H1 (cell line): ENCODE measurements at regions not wholly inside any gene's neighbourhood (a gene's known extent, or its start where the extent isn't known, plus 50 kb on each side); places are given as distances from the start of the nearest gene placed in this dataset.

Experiments
- CTCF ChIA-PET: fragments of 300-600 bp; sonication (Branson Sonifier 250); formaldehyde crosslinking; loops from one replicate; lab custom pipeline; 2021; ENCODE audit not compliant: partially characterized antibody; lab: Charles Lee
- POLR2A ChIA-PET: fragments of 300-600 bp; sonication (Branson Sonifier 250); formaldehyde crosslinking; loops from one replicate; lab custom pipeline; 2021; ENCODE audit warnings: inconsistent platforms; ENCODE audit not compliant: partially characterized antibody; lab: Charles Lee
- DNase-seq, 2 experiments: peaks; one replicate each; pipeline versions ENCODE4 v3.0.0 to v3.0.0-alpha.2; 2010 to 2022; ENCODE audit warnings: low spot score in 2 of 2, low read depth in 1 of 2, mixed read lengths in 1 of 2
- FAIRE-seq: peaks from 2 replicates; lab custom pipeline; 2011; peaks lifted over from hg19 to GRCh38; lab: Jason Lieb, UNC
- H2AFZ ChIP-seq: 2 replicates; pipeline ENCODE4 v1.8.1; 2012; ENCODE audit warnings: low read length, inconsistent platforms
- H2AK5ac ChIP-seq: 2 replicates; pipeline ENCODE4 v1.6.1; 2013; ENCODE audit warnings: low read depth, low read length
- H2BK120ac ChIP-seq: replicated peaks from 2 replicates; pipeline ENCODE3; 2013; ENCODE audit warnings: low read depth, low read length, inconsistent platforms
- H2BK12ac ChIP-seq: 2 replicates; pipeline ENCODE4 v1.6.1; 2013; ENCODE audit warnings: low read depth, low read length
- H2BK15ac ChIP-seq: 2 replicates; pipeline ENCODE4 v1.6.1; 2013; ENCODE audit warnings: low read length
- H2BK20ac ChIP-seq: 2 replicates; pipeline ENCODE4 v1.6.1; 2013; ENCODE audit warnings: low read length
- H2BK5ac ChIP-seq: 2 replicates; pipeline ENCODE4 v1.6.1; 2013; ENCODE audit warnings: low read depth, low read length
- H3K14ac ChIP-seq: 2 replicates; pipeline ENCODE4 v1.6.1; 2013; ENCODE audit warnings: inconsistent platforms; ENCODE audit not compliant: insufficient read length
- H3K18ac ChIP-seq: 2 replicates; pipeline ENCODE4 v1.6.1; 2013; ENCODE audit warnings: low read length; ENCODE audit errors: extremely low read depth
- H3K23ac ChIP-seq: 2 replicates; pipeline ENCODE4 v1.6.1; 2013; ENCODE audit warnings: inconsistent platforms; ENCODE audit not compliant: insufficient read length
- H3K23me2 ChIP-seq: 2 replicates; pipeline ENCODE4 v1.6.1; 2013; ENCODE audit warnings: low read depth, low read length
- H3K27ac ChIP-seq: 2 replicates; pipeline ENCODE4 v1.6.1; 2011; ENCODE audit warnings: low read depth, low read length, inconsistent platforms
- H3K27me3 ChIP-seq, 4 experiments: replicated peaks in 1 of 4; 1 replicate in 1 of 4; 2 replicates in 3 of 4; pipeline versions ENCODE4 v1.6.1 to v1.8.1; 2011 to 2013; ENCODE audit warnings: low read length in 3 of 4, mild to moderate bottlenecking in 3 of 4, inconsistent platforms in 2 of 4, mixed read lengths in 2 of 4, moderate library complexity in 1 of 4; ENCODE audit not compliant: control insufficient read depth in 3 of 4, insufficient read depth in 3 of 4; ENCODE audit errors: extremely low read depth in 1 of 4
- H3K36me3 ChIP-seq, 4 experiments: 2 replicates each; pipeline versions ENCODE4 v1.6.1 to v1.8.1; 2011 to 2013; ENCODE audit warnings: mild to moderate bottlenecking in 4 of 4, low read length in 3 of 4, moderate library complexity in 2 of 4, control low read depth in 1 of 4, inconsistent platforms in 1 of 4; ENCODE audit not compliant: insufficient read depth in 4 of 4, control insufficient read depth in 2 of 4
- H3K4ac ChIP-seq: replicated peaks from 2 replicates; pipeline ENCODE3; 2013; ENCODE audit warnings: low read length, low read depth, mixed read lengths, inconsistent platforms; ENCODE audit not compliant: insufficient read length
- H3K4me1 ChIP-seq, 4 experiments: replicated peaks in 1 of 4; 1 replicate in 1 of 4; 2 replicates in 3 of 4; pipeline versions ENCODE4 v1.6.1 to v1.8.1; 2011 to 2013; ENCODE audit warnings: low read length in 3 of 4, inconsistent platforms in 2 of 4, mixed read lengths in 1 of 4; ENCODE audit not compliant: insufficient read depth in 4 of 4, control insufficient read depth in 3 of 4
- H3K4me2 ChIP-seq, 2 experiments: 2 replicates each; pipeline versions ENCODE4 v1.6.1 to v1.8.1; 2011 to 2013; ENCODE audit warnings: low read depth in 2 of 2, low read length in 2 of 2, control low read depth in 1 of 2, inconsistent platforms in 1 of 2, mild to moderate bottlenecking in 1 of 2; ENCODE audit not compliant: insufficient read depth in 1 of 2
- H3K4me3 ChIP-seq, 4 experiments: fragments of 200-600, 300-600 bp in 1 of 4; sonication (generic), shearing (Covaris generic), sonication (Bioruptor Twin) in 1 of 4; 2 replicates each; pipeline versions ENCODE4 v1.5.1 to v1.8.1; 2011 to 2016; ENCODE audit warnings: low read length in 4 of 4, low read depth in 3 of 4, control low read depth in 2 of 4, inconsistent platforms in 2 of 4, mild to moderate bottlenecking in 2 of 4, mixed read lengths in 1 of 4, moderate library complexity in 1 of 4; ENCODE audit not compliant: insufficient read depth in 2 of 4; ENCODE audit errors: extremely low read depth in 1 of 4
- H3K56ac ChIP-seq: replicated peaks from 2 replicates; pipeline ENCODE3; 2013; ENCODE audit warnings: low read depth, mild to moderate bottlenecking, mixed read lengths, low read length, inconsistent platforms; ENCODE audit not compliant: insufficient read length
- H3K79me1 ChIP-seq: 2 replicates; pipeline ENCODE4 v1.6.1; 2013; ENCODE audit warnings: low read depth, low read length, control low read depth
- H3K79me2 ChIP-seq, 2 experiments: 2 replicates each; pipeline versions ENCODE4 v1.6.1 to v1.8.1; 2012 to 2013; ENCODE audit warnings: low read length in 2 of 2, mild to moderate bottlenecking in 2 of 2, inconsistent platforms in 1 of 2; ENCODE audit not compliant: insufficient read depth in 2 of 2, control insufficient read depth in 1 of 2
- H3K9ac ChIP-seq, 4 experiments: replicated peaks in 1 of 4; 1 replicate in 1 of 4; 2 replicates in 3 of 4; pipeline versions ENCODE4 v1.6.1 to v1.8.1; 2011 to 2013; ENCODE audit warnings: low read depth in 3 of 4, low read length in 3 of 4, control low read depth in 2 of 4, mild to moderate bottlenecking in 2 of 4, moderate library complexity in 2 of 4, inconsistent platforms in 1 of 4; ENCODE audit errors: extremely low read depth in 1 of 4
- H3K9me3 ChIP-seq, 2 experiments: 2 replicates each; pipeline versions ENCODE4 v1.6.1 to v1.8.1; 2012 to 2013; ENCODE audit warnings: mild to moderate bottlenecking in 2 of 2, moderate library complexity in 2 of 2, control low read depth in 1 of 2, inconsistent platforms in 1 of 2, low read depth in 1 of 2, low read length in 1 of 2, mixed read lengths in 1 of 2; ENCODE audit not compliant: insufficient read depth in 2 of 2
- H4K20me1 ChIP-seq, 2 experiments: replicated peaks in 1 of 2; 2 replicates each; pipeline versions ENCODE3 to v1.8.1; 2011 to 2013; ENCODE audit warnings: inconsistent platforms in 2 of 2, low read length in 2 of 2, mild to moderate bottlenecking in 1 of 2; ENCODE audit not compliant: insufficient read depth in 2 of 2, control insufficient read depth in 1 of 2
- H4K5ac ChIP-seq: 2 replicates; pipeline ENCODE4 v1.6.1; 2013; ENCODE audit warnings: low read length, low read depth, mixed read lengths, inconsistent platforms; ENCODE audit not compliant: insufficient read length
- H4K8ac ChIP-seq: 2 replicates; pipeline ENCODE4 v1.8.0; 2013; ENCODE audit warnings: mild to moderate bottlenecking, moderate library complexity, low read length, inconsistent platforms; ENCODE audit not compliant: insufficient read depth; ENCODE audit errors: extremely low read depth
- H4K91ac ChIP-seq: replicated peaks from 2 replicates; pipeline ENCODE3; 2013; ENCODE audit warnings: low read length, mixed read lengths, inconsistent platforms; ENCODE audit not compliant: insufficient read length
- CHD1 ChIP-seq: IDR thresholded peaks from 2 replicates; pipeline ENCODE4 v1.6.1; 2012; ENCODE audit warnings: low read depth, low read length, improper control_type of control experiment
- CHD2 ChIP-seq: IDR thresholded peaks from 2 replicates; pipeline ENCODE4 v1.6.1; 2012; ENCODE audit warnings: low read length, improper control_type of control experiment
- EP300 ChIP-seq, 2 experiments: IDR thresholded peaks; 1 replicate in 1 of 2; 2 replicates in 1 of 2; pipeline ENCODE4 v1.6.1; 2011 to 2012; ENCODE audit warnings: low read depth in 2 of 2, low read length in 2 of 2, mild to moderate bottlenecking in 2 of 2, borderline replicate concordance in 1 of 2, inconsistent platforms in 1 of 2, moderate library complexity in 1 of 2
- HDAC6 ChIP-seq: IDR thresholded peaks from one replicate; pipeline ENCODE4 v1.7.1; 2012; ENCODE audit warnings: low read depth, mild to moderate bottlenecking, inconsistent platforms, low read length, moderate library complexity
- JUND ChIP-seq: IDR thresholded peaks from 2 replicates; pipeline ENCODE4 v1.6.1; 2011; ENCODE audit warnings: mild to moderate bottlenecking, improper control_type of control experiment, low read length
- KDM4A ChIP-seq: IDR thresholded peaks from one replicate; pipeline ENCODE4 v1.7.1; 2012; ENCODE audit warnings: low read depth, mild to moderate bottlenecking, moderate library complexity, low read length, inconsistent platforms; ENCODE audit not compliant: severe bottlenecking
- POLR2A ChIP-seq, 2 experiments: IDR thresholded peaks; 1 replicate in 1 of 2; 2 replicates in 1 of 2; pipeline ENCODE4 v1.6.1; 2011; ENCODE audit warnings: low read depth in 2 of 2, low read length in 2 of 2, mild to moderate bottlenecking in 2 of 2; ENCODE audit errors: control extremely low read depth in 1 of 2
- POLR2AphosphoS5 ChIP-seq: IDR thresholded peaks from 2 replicates; pipeline ENCODE4 v1.6.1; 2011; ENCODE audit warnings: low read depth, low read length
- RFX5 ChIP-seq: IDR thresholded peaks from 2 replicates; pipeline ENCODE4 v1.6.1; 2011; ENCODE audit warnings: low read depth, low read length, improper control_type of control experiment, borderline replicate concordance
- RNF2 ChIP-seq: fragments of 200-900, 300-1000 bp; sonication (generic); IDR thresholded peaks from 2 replicates; pipeline ENCODE4 v1.7.1; 2016; ENCODE audit warnings: borderline replicate concordance, low read depth, mild to moderate bottlenecking, antibody characterized with exemption, low read length; ENCODE audit not compliant: poor library complexity, severe bottlenecking; ENCODE audit errors: missing control alignments
- SP4 ChIP-seq: IDR thresholded peaks from 2 replicates; pipeline ENCODE4 v1.6.1; 2012; ENCODE audit warnings: low read length, inconsistent platforms
- YY1 ChIP-seq: IDR thresholded peaks from 2 replicates; pipeline ENCODE4 v1.6.1; 2011; ENCODE audit warnings: low read depth, mild to moderate bottlenecking, low read length
- WGBS, 2 experiments: shearing (Covaris generic) in 1 of 2; methylation state at CpG; one replicate each; pipeline versions ENCODE4 v1.1.6 to v1.1.7; 2013 to 2015; ENCODE audit warnings: low lambda C conversion rate in 2 of 2, mixed read lengths in 2 of 2, inconsistent platforms in 1 of 2, low coverage in 1 of 2, missing lambda C conversion rate in 1 of 2; ENCODE audit not compliant: insufficient replicate concordance in 2 of 2, insufficient coverage in 1 of 2, insufficient read length in 1 of 2; ENCODE audit errors: extremely low coverage in 1 of 2, missing lambda C conversion rate in 1 of 2; 5-methylcytosine and 5-hydroxymethylcytosine counted together
- TF ChIP-seq, protein P1 (sequence below), 3 experiments: IDR thresholded peaks; 1 replicate in 2 of 3; 2 replicates in 1 of 3; pipeline versions ENCODE4 v1.5.1 to v1.6.1; 2011; ENCODE audit warnings: low read length in 3 of 3, mild to moderate bottlenecking in 3 of 3, inconsistent platforms in 2 of 3, low read depth in 1 of 3, moderate library complexity in 1 of 3; ENCODE audit not compliant: insufficient read depth in 1 of 3; ENCODE audit errors: control extremely low read depth in 1 of 3

DNA sequence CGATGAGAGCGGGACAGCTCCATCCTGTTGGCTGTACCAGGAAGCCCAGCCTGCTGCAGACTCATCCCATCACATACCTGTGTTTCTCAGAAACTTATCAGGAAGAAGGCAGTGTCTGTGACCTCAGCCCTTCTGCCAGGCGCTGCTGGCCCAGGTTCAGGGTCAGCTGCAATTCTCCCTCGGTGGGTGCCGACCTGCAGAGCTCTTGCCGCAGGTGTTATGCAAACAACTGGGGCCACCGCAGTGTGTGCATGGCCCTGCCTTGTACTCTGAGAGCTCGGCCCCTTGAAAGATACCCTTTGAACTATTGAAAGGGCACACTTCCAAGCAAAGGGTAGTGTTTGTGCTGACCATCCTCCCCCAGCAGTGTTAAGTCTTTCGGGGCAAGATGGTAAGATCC, 322.2 kb upstream of the DIO3 start:
- Histone ChIP-seq H4K8ac (no peak overlapping the region), H2BK120ac (no peak overlapping the region), H4K5ac (no peak overlapping the region), H3K36me3 (no peaks in the 10 kb centered on the region), H3K18ac (no peak overlapping the region), H2BK20ac (no peak overlapping the region), H2BK12ac (no peak overlapping the region), H2AK5ac (no peak overlapping the region), H3K9me3 (no peaks in the 10 kb centered on the region), H3K27ac (no peak overlapping the region), H3K14ac (no peak overlapping the region), H4K20me1 (peaks cover 0 to 3% of the 10 kb centered on the region in 2 experiments), H3K9ac (no peak overlapping the region), H3K4me3 (no peak overlapping the region), H3K23ac (no peak overlapping the region), H3K79me1 (no peaks in the 10 kb centered on the region), H3K56ac (no peak overlapping the region), H3K79me2 (no peaks in the 10 kb centered on the region), H3K4me1 (peaks cover 0 to 7% (median 0%) of the 10 kb centered on the region in 4 experiments; a peak in 1 of 7 replicates), H2BK5ac (no peak overlapping the region), H3K23me2 (no peaks in the 10 kb centered on the region; the same call in 1 of the 2 replicates), H2BK15ac (no peak overlapping the region), H4K91ac (no peak overlapping the region), H3K27me3 (no peaks in the 10 kb centered on the region; a peak in 1 of 7 replicates), H2AFZ (no peak overlapping the region), H3K4me2 (no peak overlapping the region), H3K4ac (no peak overlapping the region)
- ChIA-PET CTCF (interaction anchor here (0.6 to 2.3 kb wide), 11 partner anchors 10 to 362 kb away, joined by 3 to 8 read pairs (median 3); no protein-coding TSS in a partner anchor), POLR2A (no interaction called here)
- peak in 1 of 2 experiments; percentile 27 for DNase-seq
- WGBS, 2 experiments: 87% methylated on average over 9 of the region's 9 CpGs; no CpG with 5 or more reads in 1 of the 2 experiments
- no peak for FAIRE-seq
- TF ChIP-seq RNF2: no peak
- no peak for TF ChIP-seq SP4
- TF ChIP-seq KDM4A: no peak
- TF ChIP-seq, protein P1, sequence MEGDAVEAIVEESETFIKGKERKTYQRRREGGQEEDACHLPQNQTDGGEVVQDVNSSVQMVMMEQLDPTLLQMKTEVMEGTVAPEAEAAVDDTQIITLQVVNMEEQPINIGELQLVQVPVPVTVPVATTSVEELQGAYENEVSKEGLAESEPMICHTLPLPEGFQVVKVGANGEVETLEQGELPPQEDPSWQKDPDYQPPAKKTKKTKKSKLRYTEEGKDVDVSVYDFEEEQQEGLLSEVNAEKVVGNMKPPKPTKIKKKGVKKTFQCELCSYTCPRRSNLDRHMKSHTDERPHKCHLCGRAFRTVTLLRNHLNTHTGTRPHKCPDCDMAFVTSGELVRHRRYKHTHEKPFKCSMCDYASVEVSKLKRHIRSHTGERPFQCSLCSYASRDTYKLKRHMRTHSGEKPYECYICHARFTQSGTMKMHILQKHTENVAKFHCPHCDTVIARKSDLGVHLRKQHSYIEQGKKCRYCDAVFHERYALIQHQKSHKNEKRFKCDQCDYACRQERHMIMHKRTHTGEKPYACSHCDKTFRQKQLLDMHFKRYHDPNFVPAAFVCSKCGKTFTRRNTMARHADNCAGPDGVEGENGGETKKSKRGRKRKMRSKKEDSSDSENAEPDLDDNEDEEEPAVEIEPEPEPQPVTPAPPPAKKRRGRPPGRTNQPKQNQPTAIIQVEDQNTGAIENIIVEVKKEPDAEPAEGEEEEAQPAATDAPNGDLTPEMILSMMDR (IDR thresholded peaks at IDR 0.05; ENCODE audit: control extremely low read depth in 1 of 3, insufficient read depth in 1 of 3, low read depth in 1 of 3, low read length in 3 of 3): no peak
- no peak for TF ChIP-seq POLR2A (IDR thresholded peaks at IDR 0.05; ENCODE audit: control extremely low read depth in 1 of 2, low read depth in 2 of 2, low read length in 2 of 2)
- TF ChIP-seq CHD2: no peak
- TF ChIP-seq HDAC6: no peak
- no peak for TF ChIP-seq POLR2AphosphoS5
- TF ChIP-seq JUND: no peak
- TF ChIP-seq YY1: no peak
- TF ChIP-seq RFX5: no peak
- no peak for TF ChIP-seq CHD1
- TF ChIP-seq EP300 (IDR thresholded peaks at IDR 0.05; ENCODE audit: borderline replicate concordance in 1 of 2, low read depth in 2 of 2, low read length in 2 of 2): no peak
